Kidney glomerular epithelial cell (primary cell): ENCODE measurements at regions not wholly inside any gene's neighbourhood (a gene's known extent, or its start where the extent isn't known, plus 50 kb on each side); places are given as distances from the start of the nearest gene placed in this dataset.

Experiments
- DNase-seq: peaks from one replicate; lab custom pipeline; 2025; lab: John Stamatoyannopoulos, UW

DNA sequence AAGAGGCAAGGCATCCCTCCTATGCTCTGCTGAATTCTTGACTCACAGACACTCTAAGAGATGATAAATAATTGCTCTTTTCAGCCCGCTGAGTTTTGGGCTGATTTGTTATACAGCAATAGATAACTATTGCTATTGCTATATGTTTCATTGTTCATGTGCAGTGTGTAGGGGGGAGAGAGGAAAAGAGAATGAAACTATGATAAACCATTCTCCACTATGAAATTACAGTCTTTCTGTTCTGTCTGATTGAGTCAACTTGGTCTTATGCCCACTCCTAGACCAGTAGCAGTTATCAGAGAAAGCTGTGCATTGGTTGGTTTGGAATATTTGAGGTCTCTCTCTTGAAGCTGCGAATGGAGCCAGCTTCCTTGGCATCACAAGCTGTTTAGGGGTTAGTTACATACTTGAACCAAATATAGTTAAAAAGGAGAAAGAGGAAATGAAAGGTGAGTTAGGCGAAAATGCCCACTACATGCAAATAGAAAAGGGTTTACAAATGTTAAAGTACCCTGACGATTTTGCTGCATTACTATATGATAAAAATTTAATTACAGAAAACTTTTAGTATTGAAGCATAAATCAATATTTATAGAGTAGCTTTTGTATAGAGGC lies 136.3 kb upstream of the ACTBL2 start:
- DNase-seq: no peak

DNA sequence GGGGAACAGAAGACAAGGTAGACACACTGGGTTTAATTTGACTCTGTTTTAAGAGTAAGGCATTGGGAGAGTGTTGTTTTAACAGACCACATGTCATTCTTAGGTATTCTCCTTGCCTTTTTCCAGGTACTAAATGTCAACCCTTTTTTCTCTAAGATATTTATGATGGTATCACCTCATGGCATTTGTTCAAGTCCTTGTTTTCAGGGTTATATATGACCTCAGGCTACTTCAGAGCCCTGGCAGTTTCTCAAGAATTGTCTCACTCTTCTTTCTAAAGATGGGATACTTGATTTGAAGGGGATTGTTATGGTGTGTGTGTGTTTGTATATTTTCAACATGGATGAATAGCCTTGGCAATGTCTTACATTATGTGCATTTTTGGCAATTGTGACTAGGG lies 131.1 kb upstream of the ACTBL2 start:
- no peak for DNase-seq

DNA sequence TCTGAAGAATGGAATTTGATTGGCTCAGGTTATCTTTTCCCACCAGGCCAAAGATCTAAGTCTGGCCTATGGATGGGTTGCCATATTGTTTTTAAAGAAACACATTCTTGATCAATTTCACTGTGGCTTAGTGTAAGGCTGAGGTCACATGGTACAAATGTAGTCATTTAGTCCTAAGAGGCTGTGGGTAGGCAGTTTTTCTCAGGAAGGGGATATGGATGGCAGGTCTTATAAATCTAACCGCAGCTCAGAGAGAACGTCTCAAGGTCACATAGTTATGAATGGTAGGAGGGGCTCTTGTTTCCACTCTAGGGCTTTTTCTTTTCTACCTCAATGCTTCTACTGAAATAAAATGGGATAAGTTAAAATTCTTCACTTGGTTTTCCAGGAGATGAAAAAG lies 128.6 kb upstream of the ACTBL2 start:
- DNase-seq: no peak

DNA sequence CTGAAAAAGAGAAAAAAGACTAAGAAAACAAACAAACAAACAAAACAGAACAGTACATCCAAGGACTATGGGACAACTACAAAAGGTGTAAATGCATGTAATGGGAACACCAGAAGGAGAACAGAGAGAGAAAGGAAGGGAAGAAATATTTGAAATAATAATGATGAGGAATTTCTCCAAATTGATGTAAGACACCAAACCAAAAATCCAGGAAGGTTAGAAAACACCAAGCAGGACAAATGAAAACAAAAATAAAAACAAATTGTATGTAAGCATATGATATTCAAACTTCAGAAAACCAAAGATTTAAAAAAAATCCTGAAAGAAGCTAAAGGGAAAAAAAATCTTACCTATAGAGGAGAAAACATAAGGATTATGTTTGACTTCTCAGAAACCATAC lies 125.9 kb upstream of the ACTBL2 start:
- no peak for DNase-seq

GRCh38 chr5:57601996-57602395 lies 119.4 kb upstream of the ACTBL2 start:
- DNase-seq: no peak

DNA sequence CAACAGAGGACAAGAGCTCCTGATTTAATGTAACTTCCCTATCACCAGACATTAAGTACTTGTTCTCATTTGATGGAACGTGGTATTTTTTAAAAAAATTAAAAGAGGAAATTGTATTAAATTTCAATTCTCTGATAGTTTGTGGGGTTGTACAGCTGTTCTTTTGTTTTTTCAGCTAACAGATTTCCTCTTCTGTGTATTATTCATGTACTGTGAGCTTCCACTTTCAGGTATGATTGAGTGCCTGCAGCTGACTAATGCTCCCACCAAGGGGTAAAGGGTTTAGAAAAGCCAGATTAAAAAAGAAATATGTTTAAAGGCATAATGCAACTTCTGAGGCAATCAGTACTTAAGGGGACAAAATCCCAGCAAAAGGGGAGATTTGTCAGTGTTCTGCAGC lies 117.7 kb upstream of the ACTBL2 start:
- DNase-seq: peak; percentile 1

- DNase-seq: peak; percentile 49
Observed at GRCh38 chr5:57598756-57599155, 116.1 kb upstream of the ACTBL2 start.

- DNase-seq: no peak
Observed at GRCh38 chr5:57598097-57598496, 115.5 kb upstream of the ACTBL2 start.

DNA sequence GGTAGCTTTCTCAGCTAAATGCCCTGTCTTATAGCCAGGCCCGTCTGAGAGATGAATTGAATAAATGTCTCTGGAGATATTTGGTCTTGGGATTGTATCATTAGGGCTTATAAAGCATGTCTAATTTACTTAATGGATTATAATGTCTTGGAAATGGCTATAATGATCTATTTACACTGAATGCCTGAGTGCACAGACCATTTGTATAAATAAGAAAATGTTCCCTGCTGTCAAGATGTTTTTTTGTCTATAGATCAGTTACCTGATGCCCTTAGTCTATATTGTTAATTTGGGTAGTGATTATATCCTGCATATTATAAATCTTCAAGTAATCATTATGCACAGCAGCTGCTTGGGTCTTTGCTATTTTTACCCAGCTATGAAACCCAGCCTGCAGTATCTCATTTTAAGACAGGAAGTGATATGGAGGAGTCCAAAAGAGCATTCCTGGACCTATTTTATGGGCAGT lies 112.9 kb upstream of the ACTBL2 start:
- DNase-seq: no peak

DNA sequence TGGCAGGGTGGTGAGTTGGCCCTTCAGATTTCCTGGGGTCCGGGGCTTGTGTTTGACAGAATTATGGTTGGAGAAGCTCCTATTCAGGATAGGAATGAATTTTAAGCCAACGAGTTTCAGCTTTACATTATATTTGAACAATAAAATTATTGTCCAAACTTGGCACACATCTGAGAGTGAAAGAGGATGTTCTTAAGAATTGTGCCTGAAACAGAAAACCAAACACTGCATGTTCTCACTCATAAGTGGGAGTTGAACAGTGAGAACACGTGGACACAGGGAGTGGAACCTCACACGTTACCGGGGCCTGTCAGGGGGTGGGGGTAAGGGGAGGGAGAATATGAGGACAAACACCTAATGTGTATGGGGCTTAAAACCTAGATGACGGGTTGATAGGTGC lies 111.8 kb upstream of the ACTBL2 start:
- DNase-seq: no peak

DNA sequence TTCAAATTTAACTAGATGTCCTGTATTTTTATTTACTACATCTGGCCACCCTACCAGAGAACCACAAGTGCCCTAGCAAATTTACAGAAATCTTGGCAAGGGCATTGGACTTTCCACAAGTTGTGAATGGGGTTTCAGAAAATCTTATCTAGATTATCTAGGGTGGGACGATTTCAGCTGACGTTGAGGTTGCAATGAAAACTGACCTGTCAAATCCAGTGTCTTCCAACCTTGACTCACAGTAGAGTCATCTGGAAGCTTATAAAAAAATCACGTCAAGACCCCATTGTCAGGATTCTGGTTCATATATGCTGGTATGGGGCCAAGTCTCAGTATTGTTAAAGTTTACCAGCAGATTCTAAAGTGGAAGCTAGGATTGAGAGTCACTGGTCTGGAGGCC lies 109.6 kb upstream of the ACTBL2 start:
- DNase-seq: no peak

GRCh38 chr5:57586649-57587048 lies 104.0 kb upstream of the ACTBL2 start:
- no peak for DNase-seq

DNA sequence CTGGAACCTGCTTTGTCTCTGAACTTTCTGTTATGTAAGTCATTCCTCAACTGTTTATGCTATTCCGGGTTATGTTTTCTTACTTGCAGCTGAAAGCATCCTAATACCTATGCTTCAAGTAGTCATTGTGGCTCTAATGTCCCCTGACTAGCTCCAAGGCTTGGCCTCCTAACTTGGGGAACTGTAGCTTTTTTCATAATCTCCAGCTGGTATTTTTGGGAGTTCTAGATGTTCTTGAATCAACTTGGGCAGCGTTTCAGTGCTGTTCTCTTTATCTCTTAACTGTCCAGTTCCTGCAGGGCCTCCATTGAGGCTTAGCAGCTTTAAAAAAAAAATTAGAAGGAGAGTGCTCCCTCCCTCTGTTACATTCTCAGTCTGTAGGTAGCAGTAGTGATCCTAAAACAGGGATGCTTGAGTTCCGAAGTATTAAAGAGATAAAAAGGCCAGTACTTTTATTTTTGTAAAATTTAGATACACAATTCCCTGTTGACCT lies 100.0 kb upstream of the ACTBL2 start:
- no peak for DNase-seq

DNA sequence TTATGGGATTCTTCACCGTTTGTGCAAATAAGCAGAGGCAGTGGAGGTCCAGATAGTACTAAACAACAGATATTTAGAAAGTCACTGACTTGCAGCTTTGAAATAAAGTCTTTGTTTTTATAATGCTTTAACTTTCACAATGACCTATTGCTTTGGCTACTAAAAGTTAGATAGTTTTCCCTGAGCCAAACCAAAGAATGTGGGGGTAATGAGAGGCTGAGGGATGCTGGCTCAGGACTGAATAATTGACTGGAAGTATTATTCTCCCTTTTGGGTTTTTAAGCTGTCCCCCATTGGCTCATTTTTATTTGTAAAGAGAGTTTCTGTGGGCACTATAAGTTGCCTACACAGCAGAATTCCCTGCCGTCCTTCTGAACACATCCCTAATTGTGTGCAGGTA lies 99.2 kb upstream of the ACTBL2 start:
- DNase-seq: no peak

- DNase-seq: no peak
Observed at GRCh38 chr5:57581222-57581621, 98.6 kb upstream of the ACTBL2 start.

DNA sequence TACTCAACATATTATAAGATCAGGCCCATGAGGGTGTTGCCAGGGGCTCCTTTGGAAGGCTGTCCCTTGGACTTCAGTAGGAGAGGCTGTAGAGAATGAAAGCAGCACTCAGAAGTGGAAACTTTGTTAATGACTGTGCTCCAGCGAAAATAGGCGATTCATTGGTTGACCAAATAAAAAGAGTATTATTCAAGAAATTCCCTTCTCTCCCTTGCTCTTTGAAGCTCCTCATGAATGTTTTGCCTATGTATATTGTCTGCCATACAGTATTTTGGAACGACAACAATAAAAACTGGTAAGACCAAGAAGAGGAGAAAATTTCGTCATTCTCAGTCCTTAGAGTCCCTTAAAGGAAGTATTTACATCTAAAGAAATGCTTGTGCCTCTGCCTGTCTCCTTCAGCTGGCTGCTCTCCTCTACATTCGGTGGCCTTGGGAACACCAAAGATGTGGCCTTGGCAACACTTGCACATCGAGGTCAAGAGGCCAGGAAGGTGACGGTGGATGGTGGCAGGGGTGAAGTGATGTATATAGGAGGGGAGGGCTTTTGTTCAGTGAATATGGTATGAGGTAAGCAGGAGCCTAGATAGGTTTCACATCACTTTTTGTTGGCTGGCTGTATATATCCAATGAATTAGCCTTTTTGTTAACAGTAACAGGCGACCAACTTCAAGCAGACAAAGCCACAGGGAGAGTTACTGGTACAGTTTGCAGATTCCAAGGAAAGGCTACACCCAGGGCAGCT lies 95.0 kb upstream of the ACTBL2 start:
- DNase-seq: no peak

GRCh38 chr5:57576317-57576716 lies 93.7 kb upstream of the ACTBL2 start:
- no peak for DNase-seq

DNA sequence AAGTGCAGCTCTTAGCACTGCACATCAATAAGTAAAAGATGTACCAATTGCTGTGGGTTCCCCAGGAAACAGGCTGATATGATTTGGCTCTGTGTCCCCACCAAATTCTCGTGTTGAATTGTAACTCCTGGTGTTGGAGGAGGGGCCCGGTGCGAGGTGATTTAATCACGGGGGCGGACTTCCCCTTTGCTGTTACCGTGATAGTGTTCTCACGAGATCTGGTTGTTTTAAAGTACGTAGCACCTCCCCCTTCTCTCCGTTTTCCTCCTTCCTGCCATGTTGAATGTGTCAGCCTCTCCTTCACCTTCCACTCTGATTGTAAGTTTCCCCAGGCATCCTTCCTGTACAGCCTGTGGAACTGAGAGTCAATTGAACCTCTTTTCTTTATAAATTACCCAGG lies 93.2 kb upstream of the ACTBL2 start:
- no peak for DNase-seq

GRCh38 chr5:57572461-57572860 lies 89.8 kb upstream of the ACTBL2 start:
- no peak for DNase-seq

DNA sequence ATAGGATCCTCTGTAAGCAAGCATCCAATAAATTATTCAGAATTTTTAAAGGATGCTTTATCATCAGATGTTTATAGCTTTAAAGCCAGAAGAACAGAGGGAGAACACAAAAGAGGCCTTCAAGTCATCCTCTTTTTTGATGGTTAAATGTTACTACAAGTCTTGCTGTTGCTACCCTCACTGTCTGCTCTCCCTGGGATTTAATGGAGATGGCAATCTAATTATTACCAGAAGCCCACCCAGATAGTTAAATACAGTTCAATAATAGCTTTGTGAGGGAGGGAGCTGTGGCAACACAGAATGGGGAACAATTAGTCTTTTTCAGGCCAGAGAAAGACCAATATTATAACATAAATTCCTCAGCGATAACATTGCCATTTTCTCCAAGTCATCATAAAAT lies 87.0 kb upstream of the ACTBL2 start:
- DNase-seq: no peak

DNA sequence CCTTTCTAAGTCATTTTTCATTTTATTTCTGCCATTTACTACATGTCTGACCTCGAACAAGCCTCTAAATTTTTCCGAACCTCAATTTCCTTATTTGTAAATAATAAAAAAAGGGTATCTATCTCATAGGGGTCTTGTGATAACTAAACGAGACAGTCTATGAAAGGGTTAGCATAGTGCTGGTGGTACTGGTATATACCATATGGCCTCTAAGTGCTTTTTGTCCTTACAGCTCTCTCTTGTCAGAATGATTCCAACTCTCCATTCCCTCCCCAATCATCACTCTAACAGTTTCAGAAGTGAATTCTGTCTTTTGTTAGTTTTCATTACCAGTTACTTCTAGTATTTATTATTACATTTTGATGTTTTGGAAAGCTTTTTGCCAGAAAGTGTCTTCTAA lies 85.5 kb upstream of the ACTBL2 start:
- DNase-seq: no peak

DNA sequence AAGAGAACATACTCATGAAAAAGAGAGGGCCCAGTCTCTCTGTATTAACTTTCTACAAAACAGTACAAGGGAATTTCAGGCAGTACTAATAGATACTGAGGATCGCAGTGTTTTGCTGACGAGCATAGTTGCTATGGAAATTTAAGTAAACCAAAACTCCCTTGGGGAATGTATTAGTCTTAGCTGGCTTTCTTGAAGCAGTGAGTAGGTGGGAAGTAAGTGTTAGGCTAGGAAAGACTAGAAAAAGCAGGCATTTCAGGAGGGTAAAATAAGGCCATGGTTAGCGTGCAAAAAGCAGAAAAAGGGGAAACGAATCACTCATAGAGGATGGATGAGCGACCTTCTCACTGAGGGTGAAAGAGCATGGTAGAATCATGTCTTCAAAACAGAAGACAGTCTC lies 84.3 kb upstream of the ACTBL2 start:
- DNase-seq: peak; percentile 9

GRCh38 chr5:57561231-57561842 lies 78.7 kb upstream of the ACTBL2 start:
- no peak for DNase-seq
